Brain microvascular endothelial cell (primary cell): ENCODE measurements at regions not wholly inside any gene's neighbourhood (a gene's known extent, or its start where the extent isn't known, plus 50 kb on each side); places are given as distances from the start of the nearest gene placed in this dataset.
"Not testable (repeated sequence)": the region's sequence is repeated elsewhere in the genome, so short reads cannot be mapped to it uniquely, and the experiment has no call there.

ENCODE experiments used
- DNase-seq: peaks from one replicate; pipeline ENCODE4 v3.0.0-alpha.2; 2020
- H3K27ac ChIP-seq: fragments of 250-450 bp; sonication (Bioruptor Pico); 2 replicates; pipeline ENCODE4 v1.5.1; 2020; ENCODE audit warnings: mild to moderate bottlenecking, moderate library complexity
- H3K27me3 ChIP-seq: fragments of 250-450 bp; sonication (Bioruptor Pico); replicated peaks from 2 replicates; pipeline ENCODE4 v1.5.1; 2020; ENCODE audit warnings: mild to moderate bottlenecking
- H3K36me3 ChIP-seq: fragments of 250-450 bp; sonication (Bioruptor Pico); replicated peaks from 2 replicates; pipeline ENCODE4 v1.5.1; 2020; ENCODE audit warnings: mild to moderate bottlenecking
- H3K4me3 ChIP-seq: 2 replicates; pipeline ENCODE4 v1.5.1; 2011; ENCODE audit warnings: low read depth, mild to moderate bottlenecking, control low read depth, low read length, moderate library complexity
- CTCF ChIP-seq: IDR thresholded peaks from 2 replicates; pipeline ENCODE4 v1.5.1; 2011; ENCODE audit warnings: low read depth, mild to moderate bottlenecking, moderate library complexity, low read length, control low read depth, inconsistent platforms; ENCODE audit errors: missing control alignments
- in situ Hi-C: cut with HindIII; loops from 2 replicates; pipeline ENCODE4 v1.10.0; 2017; ENCODE audit warnings: low sequenced_read_pairs, low pct_ligation_motif_present

- no peak for TF ChIP-seq CTCF
Measured at GRCh38 chr22:48921411-48921903, 906.2 kb downstream of the BRD1 start.

GRCh38 chr22:48920776-48921241 is 906.9 kb downstream of the BRD1 start:
- Histone ChIP-seq H3K27ac (no peak overlapping the region), H3K27me3 (no peaks in the 10 kb centered on the region), H3K36me3 (no peaks in the 10 kb centered on the region), H3K4me3 (no peak overlapping the region)
- in situ Hi-C loops = no loop called here
- TF ChIP-seq CTCF = no peak
- DNase-seq = no peak

More at GRCh38 chr22:48921411-48921903, 906.2 kb downstream of the BRD1 start:
- in situ Hi-C loops = no loop called here
- no peak overlapping the region for H3K4me3 ChIP-seq
- no peaks in the 10 kb centered on the region for H3K27me3 ChIP-seq
- DNase-seq = no peak
- H3K27ac ChIP-seq = no peak overlapping the region
- no peaks in the 10 kb centered on the region for H3K36me3 ChIP-seq

GRCh38 chr22:48919851-48920589 is 907.7 kb downstream of the BRD1 start:
- no peaks in the 10 kb centered on the region for H3K36me3 ChIP-seq
- TF ChIP-seq CTCF = no peak
- DNase-seq = no peak
- in situ Hi-C loops = no loop called here
- H3K27ac ChIP-seq = no peak overlapping the region
- no peak overlapping the region for H3K4me3 ChIP-seq
- no peaks in the 10 kb centered on the region for H3K27me3 ChIP-seq

- no peak overlapping the region for H3K27ac ChIP-seq
- no peaks in the 10 kb centered on the region for H3K27me3 ChIP-seq
- H3K4me3 ChIP-seq = no peak overlapping the region
- in situ Hi-C loops = no loop called here
- TF ChIP-seq CTCF = no peak
- H3K36me3 ChIP-seq = no peaks in the 10 kb centered on the region
- no peak for DNase-seq
Measured at GRCh38 chr22:48919187-48919590, 908.5 kb downstream of the BRD1 start.

- DNase-seq = no peak
- in situ Hi-C loops = no loop called here
- no peak overlapping the region for H3K4me3 ChIP-seq
- no peaks in the 10 kb centered on the region for H3K36me3 ChIP-seq
- H3K27me3 ChIP-seq = no peaks in the 10 kb centered on the region
- TF ChIP-seq CTCF = no peak
- no peak overlapping the region for H3K27ac ChIP-seq
Measured at GRCh38 chr22:48918585-48919186, 909.0 kb downstream of the BRD1 start.

- DNase-seq, H3K27me3 ChIP-seq, H3K36me3 ChIP-seq, in situ Hi-C loops, H3K4me3 ChIP-seq, H3K27ac ChIP-seq: not testable (repeated sequence)
Measured at GRCh38 chr22:48912356-48913066, 915.2 kb downstream of the BRD1 start.

GRCh38 chr22:48911647-48912046 is 916.0 kb downstream of the BRD1 start:
- DNase-seq, in situ Hi-C loops, H3K27me3 ChIP-seq: not testable (repeated sequence)

GRCh38 chr22:48911067-48911466 is 916.6 kb downstream of the BRD1 start:
- in situ Hi-C loops, DNase-seq, H3K27me3 ChIP-seq, H3K4me3 ChIP-seq, H3K36me3 ChIP-seq, H3K27ac ChIP-seq: not testable (repeated sequence)

More at GRCh38 chr22:48911647-48912046, 916.0 kb downstream of the BRD1 start:
- H3K36me3 ChIP-seq, H3K27ac ChIP-seq, H3K4me3 ChIP-seq: not testable (repeated sequence)
